Body of pancreas (tissue), 4 donors: ENCODE measurements at regions not wholly inside any gene's neighbourhood (a gene's known extent, or its start where the extent isn't known, plus 50 kb on each side); places are given as distances from the start of the nearest gene placed in this dataset.

ENCODE experiments used
- ATAC-seq: fragments of 150-250 bp; one replicate; pipeline ENCODE4 v1.9.1; 2016
- DNase-seq, 4 donors: peaks; one replicate each; pipeline ENCODE4 v3.0.0-alpha.2; 2019
- H3K27ac ChIP-seq, 4 donors: fragments of 200-600 bp; sonication (generic); 1 replicate in 3 of 4; 2 replicates in 1 of 4; pipeline versions ENCODE4 v1.5.1 to v1.6.1; 2016 to 2019; ENCODE audit warnings: mild to moderate bottlenecking in 1 of 4, mixed read lengths in 1 of 4, moderate library complexity in 1 of 4
- H3K27me3 ChIP-seq, 2 donors: fragments of 200-600 bp; sonication (generic); one replicate each; pipeline ENCODE4 v1.6.0; 2016; ENCODE audit warnings: mild to moderate bottlenecking in 1 of 2
- H3K36me3 ChIP-seq, 2 donors: fragments of 200-600 bp; sonication (generic); replicated peaks in 1 of 2; 2 replicates each; pipeline ENCODE4 v1.5.1; 2016; ENCODE audit warnings: low read depth in 2 of 2; ENCODE audit not compliant: insufficient read depth in 1 of 2
- H3K4me1 ChIP-seq: fragments of 200-600 bp; sonication (generic); one replicate; pipeline ENCODE4 v1.6.0; 2016
- H3K4me3 ChIP-seq, 2 donors: fragments of 200-600 bp; sonication (generic); 1 replicate in 1 of 2; 2 replicates in 1 of 2; pipeline ENCODE4 v1.5.1; 2016 to 2019
- H3K9me3 ChIP-seq, 3 donors: fragments of 200-600 bp; sonication (generic); 1 replicate in 2 of 3; 2 replicates in 1 of 3; pipeline ENCODE4 v1.5.1; 2016
- POLR2A ChIP-seq, 3 donors: fragments of 450-650 bp; IDR thresholded peaks; one replicate each; pipeline ENCODE4 v1.6.1; 2016; ENCODE audit warnings: antibody characterized with exemption in 3 of 3, mild to moderate bottlenecking in 2 of 3
- WGBS, 2 donors: methylation state at CpG; one replicate each; pipeline ENCODE4 v1.1.5; 2017; 5-methylcytosine and 5-hydroxymethylcytosine counted together
- intact Hi-C: fragments of 100-400 bp; cut with DNase I; formaldehyde crosslinking; loops from one replicate; pipeline ENCODE4 v1.15.1; 2023
- TF ChIP-seq, protein P1 (sequence below), 7 experiments: fragments of 450-650 bp in 4 of 7; fragments of 200-600 bp in 3 of 7; sonication (generic) in 3 of 7; IDR thresholded peaks; one replicate each; pipeline ENCODE4 v1.5.1; 2016 to 2019; ENCODE audit warnings: antibody characterized with exemption in 7 of 7

DNA sequence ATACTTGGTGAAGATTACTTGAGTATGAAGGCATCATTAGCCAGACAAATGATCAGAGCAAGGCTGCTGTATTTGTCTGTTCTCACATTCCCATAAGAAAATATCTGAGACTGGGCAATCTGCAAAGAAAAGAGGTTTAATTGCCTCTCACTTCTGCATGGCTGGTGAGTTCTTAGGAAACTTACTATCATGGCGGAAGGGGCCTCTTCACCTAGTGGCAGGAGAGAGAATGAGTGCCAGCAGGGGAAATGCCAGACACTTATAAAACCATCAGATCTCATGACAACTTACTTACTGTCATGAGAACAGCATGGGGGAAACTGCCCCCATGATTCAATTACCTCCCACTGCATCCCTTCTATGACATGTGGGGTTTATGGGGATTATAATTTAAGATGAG is 452.3 kb downstream of the GALR1 start:
- no peaks in the 10 kb centered on the region for H3K36me3 ChIP-seq

DNA sequence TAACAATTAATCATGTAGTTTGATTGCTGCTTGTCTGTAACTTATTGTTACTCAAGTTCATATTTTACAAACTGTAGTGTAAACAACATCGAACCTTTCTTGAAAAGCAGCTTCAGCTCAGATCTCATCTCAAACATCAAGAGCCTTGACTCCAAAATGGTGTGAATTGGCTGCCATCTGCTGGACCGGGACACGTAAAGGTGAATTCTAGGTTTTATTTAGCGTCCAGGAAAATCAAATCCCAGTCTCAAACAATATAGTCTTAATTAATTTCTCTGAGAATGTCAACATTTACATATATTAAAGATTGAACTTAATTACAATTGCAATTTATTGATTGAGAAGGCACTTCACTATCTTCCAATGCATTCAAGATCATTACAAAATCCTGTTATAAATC is 453.0 kb downstream of the GALR1 start:
- intact Hi-C loops: no loop called here
- H3K9me3 ChIP-seq: no peaks in the 10 kb centered on the region
- TF ChIP-seq POLR2A (IDR thresholded peaks at IDR 0.05): no peak
- TF ChIP-seq, protein P1, sequence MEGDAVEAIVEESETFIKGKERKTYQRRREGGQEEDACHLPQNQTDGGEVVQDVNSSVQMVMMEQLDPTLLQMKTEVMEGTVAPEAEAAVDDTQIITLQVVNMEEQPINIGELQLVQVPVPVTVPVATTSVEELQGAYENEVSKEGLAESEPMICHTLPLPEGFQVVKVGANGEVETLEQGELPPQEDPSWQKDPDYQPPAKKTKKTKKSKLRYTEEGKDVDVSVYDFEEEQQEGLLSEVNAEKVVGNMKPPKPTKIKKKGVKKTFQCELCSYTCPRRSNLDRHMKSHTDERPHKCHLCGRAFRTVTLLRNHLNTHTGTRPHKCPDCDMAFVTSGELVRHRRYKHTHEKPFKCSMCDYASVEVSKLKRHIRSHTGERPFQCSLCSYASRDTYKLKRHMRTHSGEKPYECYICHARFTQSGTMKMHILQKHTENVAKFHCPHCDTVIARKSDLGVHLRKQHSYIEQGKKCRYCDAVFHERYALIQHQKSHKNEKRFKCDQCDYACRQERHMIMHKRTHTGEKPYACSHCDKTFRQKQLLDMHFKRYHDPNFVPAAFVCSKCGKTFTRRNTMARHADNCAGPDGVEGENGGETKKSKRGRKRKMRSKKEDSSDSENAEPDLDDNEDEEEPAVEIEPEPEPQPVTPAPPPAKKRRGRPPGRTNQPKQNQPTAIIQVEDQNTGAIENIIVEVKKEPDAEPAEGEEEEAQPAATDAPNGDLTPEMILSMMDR (IDR thresholded peaks at IDR 0.05): peak in 4 of 7 experiments; percentile 17 to 27 (median 22)
- H3K36me3 ChIP-seq: no peaks in the 10 kb centered on the region
- ATAC-seq (no peak), DNase-seq (peak in 2 of 4 donors; percentile 7 to 16)
- H3K27ac ChIP-seq: no peak overlapping the region
- no peak overlapping the region for H3K4me3 ChIP-seq
- WGBS, 2 donors: 6 to 11% methylated on average over 4 of the region's 4 CpGs
- peaks cover 0 to 4% of the 10 kb centered on the region in 2 donors for H3K27me3 ChIP-seq
- no peaks in the 10 kb centered on the region for H3K4me1 ChIP-seq

More for the DNA sequence above, 452.3 kb downstream of the GALR1 start:
- TF ChIP-seq, protein P1 (IDR thresholded peaks at IDR 0.05): no peak
- TF ChIP-seq POLR2A (IDR thresholded peaks at IDR 0.05): no peak
- intact Hi-C loops: no loop called here
- Histone ChIP-seq H3K27me3 (no peaks in the 10 kb centered on the region), H3K27ac (no peak overlapping the region), H3K4me3 (no peak overlapping the region), H3K4me1 (no peaks in the 10 kb centered on the region), H3K9me3 (no peaks in the 10 kb centered on the region)
- no peak for DNase-seq
- no peak for ATAC-seq
- WGBS, 2 donors: 75 to 93% methylated on average over 1 of the region's 1 CpG

DNA sequence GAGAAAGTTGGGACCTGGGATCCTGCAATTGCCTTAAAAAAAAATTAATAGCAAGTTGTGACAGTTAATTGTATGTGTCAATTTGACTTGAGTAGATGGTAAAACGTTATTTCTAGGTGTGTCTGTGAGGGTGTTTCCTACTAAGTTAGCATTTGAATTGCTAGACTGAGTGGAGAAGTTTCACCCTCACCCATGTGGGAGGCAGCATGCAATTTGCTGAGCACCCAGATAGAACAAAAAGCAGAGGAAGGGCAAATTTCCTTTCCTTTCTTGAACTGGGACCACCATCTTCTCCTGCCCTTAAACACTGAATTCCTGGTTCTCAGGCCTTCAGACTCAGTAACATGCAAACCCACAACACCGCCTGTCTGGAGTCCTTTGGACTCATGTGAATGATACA is 455.7 kb downstream of the GALR1 start:
- Histone ChIP-seq H3K9me3 (no peaks in the 10 kb centered on the region), H3K36me3 (no peaks in the 10 kb centered on the region), H3K4me3 (no peak overlapping the region), H3K27me3 (peaks cover 0 to 4% of the 10 kb centered on the region in 2 donors), H3K27ac (no peak overlapping the region), H3K4me1 (no peaks in the 10 kb centered on the region)
- WGBS, 2 donors: 43 to 52% methylated on average over 2 of the region's 2 CpGs
- intact Hi-C loops: no loop called here
- no peak for DNase-seq
- TF ChIP-seq, protein P1 (IDR thresholded peaks at IDR 0.05): no peak
- no peak for TF ChIP-seq POLR2A (IDR thresholded peaks at IDR 0.05)
- ATAC-seq: no peak

DNA sequence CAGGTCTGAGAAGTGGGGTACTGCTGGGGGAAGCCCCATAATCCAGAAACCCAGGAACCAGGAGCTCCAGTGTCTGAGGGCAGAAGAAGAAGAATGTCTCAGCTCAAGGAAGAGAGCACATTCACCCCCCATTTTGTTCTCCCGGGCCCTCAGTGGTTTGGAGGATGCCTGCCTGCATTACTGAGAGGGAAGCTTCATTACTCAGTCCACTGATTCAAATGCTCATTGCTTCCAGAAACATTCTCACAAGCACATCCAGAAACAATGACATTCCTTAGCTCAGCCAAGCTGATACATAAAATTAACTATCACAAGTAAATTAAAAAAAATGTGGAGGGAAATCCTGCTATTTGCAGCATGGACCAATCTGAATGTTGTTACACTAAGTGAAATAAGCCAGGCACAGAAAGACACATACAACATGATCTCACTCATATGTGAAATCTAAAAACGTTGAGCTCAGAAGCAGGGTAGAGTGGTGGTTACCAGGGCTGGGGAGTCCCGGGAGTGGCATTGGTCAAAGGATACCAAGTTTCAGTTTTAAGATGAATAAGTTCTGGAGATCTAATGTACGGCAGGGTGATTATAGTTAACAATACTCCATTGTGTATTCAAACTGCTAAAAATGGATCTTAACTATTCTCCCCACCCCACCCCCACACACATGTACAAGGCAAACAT is 459.3 kb downstream of the GALR1 start:
- ATAC-seq: no peak
- DNase-seq: no peak
- intact Hi-C loops: no loop called here

More for the DNA sequence above, 459.3 kb downstream of the GALR1 start:
- Histone ChIP-seq H3K27ac (no peak overlapping the region), H3K9me3 (no peaks in the 10 kb centered on the region), H3K36me3 (no peaks in the 10 kb centered on the region), H3K27me3 (peaks cover 0 to 4% of the 10 kb centered on the region in 2 donors), H3K4me1 (no peaks in the 10 kb centered on the region), H3K4me3 (no peak overlapping the region)
- WGBS, 2 donors: 26 to 39% methylated on average over 4 of the region's 4 CpGs
- TF ChIP-seq, protein P1 (IDR thresholded peaks at IDR 0.05): no peak
- TF ChIP-seq POLR2A (IDR thresholded peaks at IDR 0.05): no peak
